GM12878 (cell line): ENCODE measurements at regions not wholly inside any gene's neighbourhood (a gene's known extent, or its start where the extent isn't known, plus 50 kb on each side); places are given as distances from the start of the nearest gene placed in this dataset.

Experiments
- ATAC-seq: fragments of 200-7000 bp; cut with Tn5 transposase; 3 replicates; pipeline ENCODE4 v1.9.1; 2020; ENCODE audit warnings: mild to moderate bottlenecking, moderate library complexity
- BruUV-seq: library from RNA; stranded (reverse); fragments of 400-500 nt; replicated peaks from 2 replicates; lab custom pipeline; 2021; lab: Mats Ljungman, UMichigan
- CTCF ChIA-PET: fragments of 300-600 bp; sonication (Branson Sonifier 250); formaldehyde crosslinking; extraction: SDS; loops from one replicate; lab custom pipeline; 2021; ENCODE audit warnings: inconsistent platforms; lab: Yijun Ruan, JAX
- POLR2A ChIA-PET: fragments of 350-600 bp; formaldehyde crosslinking; extraction: SDS; loops from one replicate; lab custom pipeline; 2021; ENCODE audit warnings: inconsistent platforms; lab: Charles Lee
- RAD21 ChIA-PET: fragments of 300-600 bp; sonication (Branson Sonifier 250); formaldehyde crosslinking; loops from one replicate; lab custom pipeline; 2023; ENCODE audit warnings: antibody characterized with exemption; ENCODE audit not compliant: unreplicated experiment; lab: Charles Lee
- SMC1A ChIA-PET: fragments of 300-600 bp; sonication (Branson Sonifier 250); formaldehyde crosslinking; loops from one replicate; lab custom pipeline; 2023; ENCODE audit not compliant: unreplicated experiment, uncharacterized antibody; lab: Charles Lee
- DNase-seq: peaks from one replicate; pipeline ENCODE4 v3.0.0-alpha.2; 2011; ENCODE audit warnings: low read depth, low spot score
- FAIRE-seq: peaks from 3 replicates; lab custom pipeline; 2011; peaks lifted over from hg19 to GRCh38; lab: Jason Lieb, UNC
- H2AFZ ChIP-seq: 2 replicates; pipeline ENCODE4 v1.6.0; 2011; ENCODE audit warnings: low read depth, low read length, control low read depth; ENCODE audit not compliant: control insufficient read depth
- H3K27ac ChIP-seq: 2 replicates; pipeline ENCODE4 v1.5.1; 2011; ENCODE audit warnings: control low read depth; ENCODE audit not compliant: control insufficient read depth, insufficient read depth
- H3K27me3 ChIP-seq, 2 experiments: replicated peaks in 1 of 2; 2 replicates each; pipeline versions ENCODE4 v1.6.0 to v1.6.1; 2011; ENCODE audit warnings: low read length in 1 of 2; ENCODE audit not compliant: control insufficient read depth in 2 of 2, insufficient read depth in 2 of 2
- H3K36me3 ChIP-seq, 2 experiments: 2 replicates each; pipeline ENCODE4 v1.5.1; 2011; ENCODE audit warnings: low read length in 1 of 2; ENCODE audit not compliant: control insufficient read depth in 2 of 2, insufficient read depth in 2 of 2
- H3K4me1 ChIP-seq: 2 replicates; pipeline ENCODE4 v1.6.1; 2011; ENCODE audit warnings: mild to moderate bottlenecking, low read length, moderate library complexity, mixed read lengths; ENCODE audit not compliant: control insufficient read depth, insufficient read depth
- H3K4me2 ChIP-seq: 2 replicates; pipeline ENCODE4 v1.6.0; 2011; ENCODE audit warnings: control low read depth; ENCODE audit not compliant: control insufficient read depth, insufficient read depth
- H3K4me3 ChIP-seq: fragments of 200-600 bp; sonication (generic); 2 replicates; pipeline ENCODE4 v1.5.1; 2016
- H3K79me2 ChIP-seq: 2 replicates; pipeline ENCODE4 v1.6.0; 2011; ENCODE audit warnings: low read length; ENCODE audit not compliant: control insufficient read depth, insufficient read depth
- H3K9ac ChIP-seq: 2 replicates; pipeline ENCODE4 v1.8.0; 2011; ENCODE audit warnings: low read length, control low read depth, mixed read lengths; ENCODE audit not compliant: control insufficient read depth, insufficient read depth
- H3K9me3 ChIP-seq: replicated peaks from 3 replicates; pipeline ENCODE4 v1.5.1; 2011; ENCODE audit warnings: mild to moderate bottlenecking, low read length; ENCODE audit not compliant: control insufficient read depth, insufficient read depth
- H4K20me1 ChIP-seq: 2 replicates; pipeline ENCODE4 v1.6.0; 2011; ENCODE audit not compliant: control insufficient read depth, insufficient read depth
- BCL3 ChIP-seq: IDR thresholded peaks from 2 replicates; pipeline ENCODE4 v1.6.1; 2011; ENCODE audit warnings: borderline replicate concordance, low read depth, mild to moderate bottlenecking, moderate library complexity, low read length; ENCODE audit not compliant: insufficient read depth, poor library complexity, severe bottlenecking
- BHLHE40 ChIP-seq, 2 experiments: fragments of 450-650 bp in 1 of 2; IDR thresholded peaks; 2 replicates each; pipeline ENCODE4 v1.6.1; 2011 to 2017; ENCODE audit warnings: low read depth in 2 of 2, borderline replicate concordance in 1 of 2, improper control_type of control experiment in 1 of 2, low read length in 1 of 2, mild to moderate bottlenecking in 1 of 2
- BMI1 ChIP-seq: fragments of 450-650 bp; IDR thresholded peaks from 2 replicates; pipeline ENCODE4 v1.6.1; 2016; ENCODE audit warnings: mild to moderate bottlenecking, moderate library complexity, borderline replicate concordance
- BRCA1 ChIP-seq: IDR thresholded peaks from 2 replicates; pipeline ENCODE4 v1.6.1; 2011; ENCODE audit warnings: low read depth, low read length, improper control_type of control experiment
- CHD1 ChIP-seq: IDR thresholded peaks from 2 replicates; pipeline ENCODE4 v1.6.1; 2012; ENCODE audit warnings: low read depth, low read length, improper control_type of control experiment
- CREB1 ChIP-seq: IDR thresholded peaks from 2 replicates; pipeline ENCODE4 v1.6.1; 2012; ENCODE audit warnings: low read depth, mild to moderate bottlenecking, inconsistent platforms
- E2F4 ChIP-seq: IDR thresholded peaks from 2 replicates; pipeline ENCODE4 v1.6.1; 2012; ENCODE audit warnings: low read depth, low read length, improper control_type of control experiment
- ETV6 ChIP-seq, 2 experiments: fragments of 450-650 bp in 1 of 2; IDR thresholded peaks in 1 of 2; conservative IDR thresholded peaks in 1 of 2; 2 replicates each; pipeline ENCODE4 v1.6.1; 2014; ENCODE audit warnings: antibody characterized with exemption in 1 of 2, borderline replicate concordance in 1 of 2, low read depth in 1 of 2, mild to moderate bottlenecking in 1 of 2, moderate library complexity in 1 of 2
- KAT2A ChIP-seq: conservative IDR thresholded peaks from 2 replicates; pipeline ENCODE4 v1.6.1; 2011; ENCODE audit warnings: low read depth, low read length; ENCODE audit not compliant: control insufficient read depth
- NR2C2 ChIP-seq: IDR thresholded peaks from 2 replicates; pipeline ENCODE4 v1.6.1; 2011; ENCODE audit warnings: borderline replicate concordance, low read depth; ENCODE audit not compliant: control insufficient read depth, insufficient read length
- NR2F1 ChIP-seq: fragments of 450-650 bp; conservative IDR thresholded peaks from 2 replicates; pipeline ENCODE4 v1.6.1; 2017; ENCODE audit warnings: mild to moderate bottlenecking
- PAX5 ChIP-seq: IDR thresholded peaks from 2 replicates; pipeline ENCODE4 v1.6.1; 2011; ENCODE audit warnings: low read depth, low read length, borderline replicate concordance
- POU2F2 ChIP-seq: IDR thresholded peaks from 3 replicates; pipeline ENCODE4 v1.6.1; 2011; ENCODE audit warnings: low read depth, mild to moderate bottlenecking, low read length, borderline replicate concordance
- RAD51 ChIP-seq: fragments of 450-650 bp; IDR thresholded peaks from 2 replicates; pipeline ENCODE4 v1.6.1; 2016; ENCODE audit warnings: moderate library complexity, mild to moderate bottlenecking, inconsistent platforms
- RB1 ChIP-seq: fragments of 450-650 bp; formaldehyde crosslinking; IDR thresholded peaks from 2 replicates; pipeline ENCODE4 v1.6.1; 2017; ENCODE audit warnings: mild to moderate bottlenecking, borderline replicate concordance
- RCOR1 ChIP-seq: conservative IDR thresholded peaks from 2 replicates; pipeline ENCODE4 v1.6.1; 2012; ENCODE audit warnings: low read depth, low read length, improper control_type of control experiment
- SIX5 ChIP-seq: IDR thresholded peaks from 2 replicates; pipeline ENCODE4 v1.6.1; 2011; ENCODE audit warnings: mild to moderate bottlenecking, low read depth, low read length, moderate library complexity; ENCODE audit not compliant: severe bottlenecking
- SPI1 ChIP-seq: IDR thresholded peaks from 2 replicates; pipeline ENCODE4 v1.6.1; 2011; ENCODE audit warnings: low read depth, mild to moderate bottlenecking, low read length, moderate library complexity, borderline replicate concordance; ENCODE audit not compliant: insufficient read depth
- SUZ12 ChIP-seq: fragments of 200-600 bp; sonication (generic); IDR thresholded peaks from one replicate; pipeline ENCODE4 v1.6.1; 2018; ENCODE audit warnings: antibody characterized with exemption, mild to moderate bottlenecking; ENCODE audit not compliant: unreplicated experiment
- WGBS: methylation state at CpG from one replicate; pipeline ENCODE4 v1.1.6; 2016; ENCODE audit warnings: low lambda C conversion rate; ENCODE audit not compliant: insufficient replicate concordance, insufficient coverage; ENCODE audit errors: missing lambda C conversion rate; 5-methylcytosine and 5-hydroxymethylcytosine counted together
- in situ Hi-C: fragments of 300-500 bp; cut with MboI; formaldehyde crosslinking; loops from 9 replicates; pipeline ENCODE4 v1.14.3; 2018; ENCODE audit warnings: mixed read lengths
- intact Hi-C: fragments of 100-400 bp; cut with micrococcal nuclease; formaldehyde crosslinking; loops from one replicate; pipeline ENCODE4 v1.14.2; 2022; ENCODE audit not compliant: unreplicated experiment
- TF ChIP-seq, protein P1 (sequence below): IDR thresholded peaks from 2 replicates; pipeline ENCODE4 v1.6.1; 2012; ENCODE audit warnings: low read depth, low read length, improper control_type of control experiment

- ATAC-seq, result peak; percentile 48
- SMC1A ChIA-PET, result interaction anchor here (1.4 kb wide), 1 partner anchor 32 kb away, joined by 3 read pairs; no protein-coding TSS in a partner anchor
- H3K4me1 ChIP-seq, result no peaks in the 10 kb centered on the region
- H3K9me3 ChIP-seq, result no peaks in the 10 kb centered on the region
- no peak overlapping the region for H3K27ac ChIP-seq
- H3K4me3 ChIP-seq, result no peak overlapping the region
- CTCF ChIA-PET, result no interaction called here
- TF ChIP-seq BCL3, result no peak
- TF ChIP-seq ETV6 (conservative IDR thresholded peaks at IDR 0.05 in 1 of 2, IDR thresholded peaks at IDR 0.05 in 1 of 2; ENCODE audit: borderline replicate concordance in 1 of 2, low read depth in 1 of 2), result no peak
- no peak for TF ChIP-seq NR2C2
- TF ChIP-seq PAX5, result no peak
- no peak for TF ChIP-seq CHD1
- no peak for TF ChIP-seq NR2F1
- no peak for TF ChIP-seq RAD51
- no peak for TF ChIP-seq KAT2A
- no peak for TF ChIP-seq RCOR1
- TF ChIP-seq BRCA1, result no peak
- no peak for TF ChIP-seq BMI1
- no peak for TF ChIP-seq SUZ12
- TF ChIP-seq SPI1, result no peak
- TF ChIP-seq RB1, result no peak
- TF ChIP-seq, protein P1, sequence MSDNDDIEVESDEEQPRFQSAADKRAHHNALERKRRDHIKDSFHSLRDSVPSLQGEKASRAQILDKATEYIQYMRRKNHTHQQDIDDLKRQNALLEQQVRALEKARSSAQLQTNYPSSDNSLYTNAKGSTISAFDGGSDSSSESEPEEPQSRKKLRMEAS, result no peak
- no peak for TF ChIP-seq SIX5
- no peak for TF ChIP-seq POU2F2
- no peak for TF ChIP-seq E2F4
- TF ChIP-seq BHLHE40 (IDR thresholded peaks at IDR 0.05; ENCODE audit: borderline replicate concordance in 1 of 2, low read depth in 2 of 2, low read length in 1 of 2), result no peak
- no peak for TF ChIP-seq CREB1
- no peaks in the 10 kb centered on the region for H4K20me1 ChIP-seq
- H2AFZ ChIP-seq, result no peak overlapping the region
- POLR2A ChIA-PET, result no interaction called here
- WGBS, result 0% methylated on average over 1 of the region's 1 CpG
- intact Hi-C loops, result loop anchor here (5.0 kb wide), 2 partner anchors 67 to 107 kb away; no protein-coding TSS in a partner anchor
- no peak overlapping the region for H3K4me2 ChIP-seq
- H3K79me2 ChIP-seq, result no peaks in the 10 kb centered on the region
- FAIRE-seq, result no peak
- RAD21 ChIA-PET, result no interaction called here
- no peak overlapping the region for H3K9ac ChIP-seq
- no TSS peak for BruUV-seq
- no peaks in the 10 kb centered on the region for H3K36me3 ChIP-seq
- no peak for DNase-seq
- no peaks in the 10 kb centered on the region for H3K27me3 ChIP-seq
- in situ Hi-C loops, result no loop called here
Observed at GRCh38 chr2:122635686-122636085, 880.2 kb downstream of the TSN start.
